IMR-90 (cell line): ENCODE measurements at regions not wholly inside any gene's neighbourhood (a gene's known extent, or its start where the extent isn't known, plus 50 kb on each side); places are given as distances from the start of the nearest gene placed in this dataset.
A peak's percentile ranks its signal among the peaks of the same experiment; 100 is the strongest.

Experiments used
- ATAC-seq: fragments of 200-7000 bp; cut with Tn5 transposase; 2 replicates; pipeline ENCODE4 v1.9.1; 2020; ENCODE audit warnings: low read depth, mild to moderate bottlenecking, moderate library complexity
- BruUV-seq: library from RNA; stranded (reverse); fragments of 400-500 nt; replicated peaks from 2 replicates; lab custom pipeline; 2021; lab: Mats Ljungman, UMichigan
- CTCF ChIA-PET: fragments of 300-600 bp; formaldehyde crosslinking; extraction: SDS; loops from one replicate; lab custom pipeline; 2021; ENCODE audit warnings: antibody characterized with exemption; lab: Yijun Ruan, JAX
- POLR2A ChIA-PET: fragments of 300-600 bp; sonication (Branson Sonifier 250); formaldehyde crosslinking; loops from one replicate; lab custom pipeline; 2022; ENCODE audit warnings: antibody characterized with exemption; ENCODE audit not compliant: unreplicated experiment; lab: Charles Lee
- DNase-seq: peaks from one replicate; pipeline ENCODE4 v3.0.0; 2013
- H2AFZ ChIP-seq: replicated peaks from 2 replicates; pipeline ENCODE3; 2013; ENCODE audit warnings: low read length, mild to moderate bottlenecking; ENCODE audit not compliant: poor library complexity
- H2AK5ac ChIP-seq: 2 replicates; pipeline ENCODE4 v1.6.1; 2013; ENCODE audit warnings: low read depth, low read length, inconsistent platforms
- H2AK9ac ChIP-seq: replicated peaks from 2 replicates; pipeline ENCODE3; 2013; ENCODE audit warnings: mild to moderate bottlenecking, low read depth, low read length, moderate library complexity; ENCODE audit not compliant: poor library complexity
- H2BK120ac ChIP-seq: 2 replicates; pipeline ENCODE4 v1.6.1; 2013; ENCODE audit warnings: low read depth, low read length, inconsistent platforms
- H2BK15ac ChIP-seq: 3 replicates; pipeline ENCODE4 v1.6.1; 2013; ENCODE audit warnings: low read depth, low read length, inconsistent platforms
- H2BK20ac ChIP-seq: 2 replicates; pipeline ENCODE4 v1.6.1; 2013; ENCODE audit warnings: low read depth, mild to moderate bottlenecking, inconsistent platforms, low read length, moderate library complexity
- H2BK5ac ChIP-seq: 2 replicates; pipeline ENCODE4 v1.6.1; 2013; ENCODE audit warnings: mild to moderate bottlenecking, low read depth, low read length, inconsistent platforms; ENCODE audit not compliant: poor library complexity, severe bottlenecking
- H3K14ac ChIP-seq: replicated peaks from 2 replicates; pipeline ENCODE4 v1.6.1; 2013; ENCODE audit warnings: low read depth, low read length, inconsistent platforms
- H3K18ac ChIP-seq: 2 replicates; pipeline ENCODE4 v1.6.1; 2013; ENCODE audit warnings: low read depth, low read length, control low read depth
- H3K23ac ChIP-seq: 2 replicates; pipeline ENCODE4 v1.6.1; 2013; ENCODE audit warnings: low read depth, low read length, inconsistent platforms
- H3K27ac ChIP-seq: 2 replicates; pipeline ENCODE4 v1.5.1; 2013; ENCODE audit warnings: mild to moderate bottlenecking, control low read depth, low read length; ENCODE audit not compliant: insufficient read depth
- H3K27me3 ChIP-seq: 2 replicates; pipeline ENCODE4 v1.6.1; 2013; ENCODE audit warnings: low read length; ENCODE audit not compliant: control insufficient read depth, insufficient read depth
- H3K36me3 ChIP-seq: 2 replicates; pipeline ENCODE4 v1.6.1; 2013; ENCODE audit warnings: low read length, mixed read lengths; ENCODE audit not compliant: control insufficient read depth, insufficient read depth
- H3K4ac ChIP-seq: 2 replicates; pipeline ENCODE4 v1.6.1; 2013; ENCODE audit warnings: low read depth, low read length, inconsistent platforms
- H3K4me1 ChIP-seq: 2 replicates; pipeline ENCODE4 v1.6.1; 2013; ENCODE audit warnings: low read length, mixed read lengths; ENCODE audit not compliant: control insufficient read depth, insufficient read depth
- H3K4me2 ChIP-seq: 2 replicates; pipeline ENCODE4 v1.6.1; 2013; ENCODE audit warnings: low read depth, mild to moderate bottlenecking, control low read depth, low read length, moderate library complexity
- H3K4me3 ChIP-seq: 2 replicates; pipeline ENCODE4 v1.5.1; 2013; ENCODE audit warnings: low read depth, mild to moderate bottlenecking, control low read depth, low read length, moderate library complexity; ENCODE audit not compliant: insufficient read depth
- H3K56ac ChIP-seq: 2 replicates; pipeline ENCODE4 v1.6.1; 2013; ENCODE audit warnings: low read length, inconsistent platforms; ENCODE audit not compliant: insufficient read depth; ENCODE audit errors: extremely low read depth
- H3K79me1 ChIP-seq, 2 experiments: 2 replicates each; pipeline ENCODE4 v1.6.1; 2013; ENCODE audit warnings: low read length in 2 of 2, inconsistent platforms in 1 of 2, low read depth in 1 of 2
- H3K9ac ChIP-seq: 2 replicates; pipeline ENCODE4 v1.6.1; 2013; ENCODE audit warnings: low read depth, low read length, control low read depth
- H3K9me1 ChIP-seq: 2 replicates; pipeline ENCODE4 v1.6.1; 2013; ENCODE audit warnings: low read length, inconsistent platforms; ENCODE audit not compliant: insufficient read depth
- H3K9me3 ChIP-seq: 2 replicates; pipeline ENCODE4 v1.6.1; 2013; ENCODE audit warnings: low read length; ENCODE audit not compliant: control insufficient read depth, insufficient read depth
- H4K20me1 ChIP-seq: 2 replicates; pipeline ENCODE4 v1.6.1; 2013; ENCODE audit warnings: low read length, inconsistent platforms; ENCODE audit not compliant: insufficient read depth
- H4K5ac ChIP-seq: 2 replicates; pipeline ENCODE4 v1.6.1; 2013; ENCODE audit warnings: mild to moderate bottlenecking, low read depth, low read length, control low read depth
- H4K8ac ChIP-seq, 2 experiments: 2 replicates each; pipeline ENCODE4 v1.6.1; 2013; ENCODE audit warnings: low read depth in 2 of 2, low read length in 2 of 2, control low read depth in 1 of 2, inconsistent platforms in 1 of 2
- H4K91ac ChIP-seq: 2 replicates; pipeline ENCODE4 v1.6.1; 2013; ENCODE audit warnings: low read depth, low read length, inconsistent platforms; ENCODE audit not compliant: insufficient read depth
- CEBPB ChIP-seq: IDR thresholded peaks from 2 replicates; pipeline ENCODE4 v1.6.1; 2012; ENCODE audit warnings: low read depth, low read length, improper control_type of control experiment
- POLR2A ChIP-seq: IDR thresholded peaks from 2 replicates; pipeline ENCODE4 v1.6.1; 2012; ENCODE audit warnings: mild to moderate bottlenecking, low read depth, low read length
- WGBS, 2 experiments: methylation state at CpG; one replicate each; pipeline versions ENCODE4 v1.1.5 to v1.1.7; 2013; ENCODE audit warnings: missing lambda C conversion rate in 2 of 2; ENCODE audit not compliant: insufficient read length in 1 of 2; ENCODE audit errors: extremely low coverage in 2 of 2; 5-methylcytosine and 5-hydroxymethylcytosine counted together
- dilution Hi-C: fragments of 300-500 bp; cut with HindIII; formaldehyde crosslinking; loops from one replicate; pipeline ENCODE4 v1.14.3; 2018; ENCODE audit warnings: low sequenced_read_pairs; ENCODE audit not compliant: unreplicated experiment
- in situ Hi-C: fragments of 300-500 bp; cut with MboI; formaldehyde crosslinking; loops from 3 replicates; pipeline ENCODE4 v1.14.3; 2019; ENCODE audit warnings: low sequenced_read_pairs, inconsistent platforms, mixed read lengths
- intact Hi-C: fragments of 100-400 bp; cut with micrococcal nuclease; formaldehyde crosslinking; loops from 2 replicates; pipeline ENCODE4 v1.10.0; 2022

DNA sequence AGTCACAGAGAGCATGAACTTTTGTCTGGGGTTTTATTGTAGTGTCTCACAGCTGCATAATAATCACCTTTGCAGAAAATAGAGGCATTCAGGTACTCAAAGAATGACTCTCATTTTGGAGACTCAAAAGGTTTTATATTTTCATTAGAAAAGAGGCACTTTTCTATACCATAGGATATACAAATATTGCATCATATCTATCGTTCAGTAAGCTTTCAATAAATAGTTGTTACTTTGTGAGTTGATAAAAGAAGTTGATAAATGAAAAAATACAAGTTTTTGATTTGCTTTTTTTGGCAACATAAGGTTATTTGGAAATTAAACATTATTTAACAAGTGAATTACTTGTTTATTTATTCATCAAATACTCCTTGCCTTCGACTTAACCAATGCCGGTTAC, 279.9 kb downstream of the ARL4A start:
- Histone ChIP-seq H3K79me1 (no peaks in the 10 kb centered on the region), H3K4me3 (no peak overlapping the region), H2BK120ac (no peak overlapping the region), H3K27me3 (no peaks in the 10 kb centered on the region), H3K36me3 (no peaks in the 10 kb centered on the region), H3K4me1 (no peaks in the 10 kb centered on the region), H2BK15ac (no peak overlapping the region), H3K23ac (no peak overlapping the region), H3K4me2 (no peak overlapping the region), H2AFZ (no peak overlapping the region), H3K14ac (no peak overlapping the region), H4K20me1 (no peaks in the 10 kb centered on the region), H2BK20ac (no peak overlapping the region), H3K56ac (no peak overlapping the region), H3K9ac (no peak overlapping the region), H4K5ac (no peak overlapping the region), H3K27ac (no peak overlapping the region), H4K91ac (no peak overlapping the region), H2AK5ac (no peak overlapping the region), H4K8ac (no peak overlapping the region), H2BK5ac (no peak overlapping the region), H3K18ac (no peak overlapping the region), H2AK9ac (no peak overlapping the region), H3K9me1 (no peaks in the 10 kb centered on the region), H3K9me3 (no peaks in the 10 kb centered on the region), H3K4ac (no peak overlapping the region)
- intact Hi-C loops (no loop called here), in situ Hi-C loops (no loop called here), dilution Hi-C loops (no loop called here)
- POLR2A ChIA-PET = no interaction called here
- BruUV-seq = no TSS peak
- TF ChIP-seq POLR2A (no peak), CEBPB (peak; percentile 69)
- CTCF ChIA-PET = no interaction called here
- ATAC-seq (no peak), DNase-seq (no peak)
- no CpG with 5 or more reads among the region's 3 CpGs for WGBS, 2 experiments
